GM19372 (cell line): ENCODE measurements at regions not wholly inside any gene's neighbourhood (a gene's known extent, or its start where the extent isn't known, plus 50 kb on each side); places are given as distances from the start of the nearest gene placed in this dataset.
A peak's percentile ranks its signal among the peaks of the same experiment; 100 is the strongest.
"Not testable (repeated sequence)": the region's sequence is repeated elsewhere in the genome, so short reads cannot be mapped to it uniquely, and the experiment has no call there.

ENCODE experiments used
- ATAC-seq: cut with Tn5 transposase; IDR thresholded peaks from one replicate; pipeline ENCODE4 v1.9.1; 2021; ENCODE audit warnings: mild to moderate bottlenecking, low read depth, moderate library complexity; ENCODE audit not compliant: unreplicated experiment

GRCh38 chr5:89342106-89342876 is 459.3 kb upstream of the MEF2C start:
- no peak for ATAC-seq

GRCh38 chr5:89338935-89339334 is 456.0 kb upstream of the MEF2C start:
- no peak for ATAC-seq

GRCh38 chr5:89336111-89336510 is 453.1 kb upstream of the MEF2C start:
- ATAC-seq, result no peak

GRCh38 chr5:89330140-89330539 is 447.2 kb upstream of the MEF2C start:
- no peak for ATAC-seq

- no peak for ATAC-seq
Observed at GRCh38 chr5:89327608-89328007, 444.6 kb upstream of the MEF2C start.

GRCh38 chr5:89324990-89325389 is 442.0 kb upstream of the MEF2C start:
- ATAC-seq, result no peak

- ATAC-seq, result no peak
Observed at GRCh38 chr5:89320421-89321277, 437.7 kb upstream of the MEF2C start.

- ATAC-seq, result not testable (repeated sequence)
Observed at GRCh38 chr5:89317838-89318237, 434.9 kb upstream of the MEF2C start.

GRCh38 chr5:89315286-89316100 is 432.5 kb upstream of the MEF2C start:
- no peak for ATAC-seq

- ATAC-seq, result peak; percentile 96
Observed at GRCh38 chr5:89313804-89314588, 431.0 kb upstream of the MEF2C start.

- ATAC-seq, result no peak
Observed at GRCh38 chr5:89313044-89313443, 430.1 kb upstream of the MEF2C start.

GRCh38 chr5:89309268-89309667 is 426.3 kb upstream of the MEF2C start:
- no peak for ATAC-seq

GRCh38 chr5:89308606-89309040 is 425.6 kb upstream of the MEF2C start:
- ATAC-seq, result peak; percentile 78

- no peak for ATAC-seq
Observed at GRCh38 chr5:89307972-89308371, 425.0 kb upstream of the MEF2C start.

GRCh38 chr5:89307141-89307540 is 424.2 kb upstream of the MEF2C start:
- ATAC-seq, result not testable (repeated sequence)

- peak; percentile 62 for ATAC-seq
Observed at GRCh38 chr5:89303033-89303480, 420.1 kb upstream of the MEF2C start.

GRCh38 chr5:89302102-89302891 is 419.3 kb upstream of the MEF2C start:
- ATAC-seq, result no peak

- ATAC-seq, result peak; percentile 67
Observed at GRCh38 chr5:89301321-89302025, 418.5 kb upstream of the MEF2C start.
